K562 (cell line): ENCODE measurements at regions not wholly inside any gene's neighbourhood (a gene's known extent, or its start where the extent isn't known, plus 50 kb on each side); places are given as distances from the start of the nearest gene placed in this dataset.
A peak's percentile ranks its signal among the peaks of the same experiment; 100 is the strongest.

Source experiments
- CBFA2T3 ChIP-seq: fragments of 450-650 bp; IDR thresholded peaks from 2 replicates; pipeline ENCODE4 v1.6.1; 2017
- HDAC1 ChIP-seq, 2 experiments: fragments of 450-650 bp; IDR thresholded peaks; 2 replicates each; pipeline ENCODE4 v1.6.1; 2016 to 2017; ENCODE audit warnings: inconsistent platforms in 1 of 2, mild to moderate bottlenecking in 1 of 2, moderate library complexity in 1 of 2
- NR0B1 ChIP-seq: fragments of 450-650 bp; IDR thresholded peaks from one replicate; pipeline ENCODE4 v1.6.1; 2018; ENCODE audit warnings: mild to moderate bottlenecking, moderate library complexity; ENCODE audit not compliant: partially characterized antibody
- PKNOX1 ChIP-seq: fragments of 450-650 bp; IDR thresholded peaks from 2 replicates; pipeline ENCODE4 v1.6.1; 2016
- SMAD4 ChIP-seq: fragments of 250-450 bp; sonication (Bioruptor Pico); conservative IDR thresholded peaks from 2 replicates; pipeline ENCODE4 v1.8.0; 2021; ENCODE audit warnings: inconsistent platforms, mild to moderate bottlenecking, moderate library complexity
- ZBTB8A ChIP-seq: fragments of 450-650 bp; IDR thresholded peaks from 2 replicates; pipeline ENCODE4 v1.6.1; 2018; ENCODE audit warnings: mild to moderate bottlenecking, moderate library complexity; ENCODE audit not compliant: partially characterized antibody
- ZMIZ1 ChIP-seq, 2 experiments: fragments of 150-350 bp in 1 of 2; IDR thresholded peaks; 2 replicates each; pipeline ENCODE4 v1.6.1; 2012 to 2016; ENCODE audit warnings: low read depth in 2 of 2, low read length in 2 of 2, mild to moderate bottlenecking in 1 of 2, moderate library complexity in 1 of 2
- ZNF146 ChIP-seq: IDR thresholded peaks from one replicate; pipeline ENCODE4 v1.6.1; 2018; ENCODE audit warnings: missing compliant biosample characterization; ENCODE audit not compliant: unreplicated experiment

- TF ChIP-seq PKNOX1, result 0 out of 2 replicates have a peak, but pooled peaks have one; percentile 24
- no peak for TF ChIP-seq ZBTB8A
- TF ChIP-seq NR0B1, result no peak
- TF ChIP-seq HDAC1 (IDR thresholded peaks at IDR 0.05), result 0 out of 4 replicates have a peak, but pooled peaks of 1 of the 2 experiments have one; percentile 27
- TF ChIP-seq ZNF146 (CRISPR knock-in tag), result no peak
- TF ChIP-seq CBFA2T3, result peak; percentile 75
- TF ChIP-seq SMAD4 (CRISPR knock-in tag), result 0 out of 2 replicates have a peak, but pooled peaks have one; percentile 28
- TF ChIP-seq ZMIZ1 (IDR thresholded peaks at IDR 0.05; ENCODE audit: low read depth in 2 of 2, low read length in 2 of 2), result no peak
Observed at GRCh38 chr3:31096661-31097395, 202.4 kb upstream of the GADL1 start (continued).
